ENCODE measurements at regions not wholly inside any gene's neighbourhood (a gene's known extent, or its start where the extent isn't known, plus 50 kb on each side); places are given as distances from the start of the nearest gene placed in this dataset.

GRCh38 chr1:245094092-245094491 lies 60.7 kb upstream of the KIF26B start:
- no peak overlapping the region for H3K27ac Mint-ChIP-seq
- peaks cover 13% of the 10 kb centered on the region for H3K27me3 Mint-ChIP-seq
- no peak for DNase-seq (ENCODE audit: low spot score, unreplicated experiment)
- H3K9me3 Mint-ChIP-seq (ENCODE audit: low read depth): no peaks in the 10 kb centered on the region
- peaks cover 3% of the 10 kb centered on the region for H3K36me3 Mint-ChIP-seq (ENCODE audit: insufficient read depth)
- H3K4me1 Mint-ChIP-seq (ENCODE audit: low read depth): peaks cover 12% of the 10 kb centered on the region
- TF ChIP-seq CTCF (IDR thresholded peaks at IDR 0.05; ENCODE audit: unreplicated experiment): no peak
- H3K4me3 Mint-ChIP-seq (ENCODE audit: low read depth): no peak overlapping the region

- Mint-ChIP-seq H3K27me3 (peaks cover 13% of the 10 kb centered on the region), H3K36me3 (ENCODE audit: insufficient read depth) (no peaks in the 10 kb centered on the region), H3K4me3 (ENCODE audit: low read depth) (no peak overlapping the region), H3K27ac (no peak overlapping the region), H3K4me1 (ENCODE audit: low read depth) (peaks cover 12% of the 10 kb centered on the region), H3K9me3 (ENCODE audit: low read depth) (no peaks in the 10 kb centered on the region)
- no peak for DNase-seq (ENCODE audit: low spot score, unreplicated experiment)
- TF ChIP-seq CTCF (IDR thresholded peaks at IDR 0.05; ENCODE audit: unreplicated experiment): no peak
Measured at GRCh38 chr1:245092638-245092976, 62.2 kb upstream of the KIF26B start.

- peaks cover 12% of the 10 kb centered on the region for H3K4me1 Mint-ChIP-seq (ENCODE audit: low read depth)
- H3K27me3 Mint-ChIP-seq: peaks cover 13% of the 10 kb centered on the region
- H3K36me3 Mint-ChIP-seq (ENCODE audit: insufficient read depth): peaks cover under 1% of the 10 kb centered on the region
- H3K4me3 Mint-ChIP-seq (ENCODE audit: low read depth): no peak overlapping the region
- DNase-seq (ENCODE audit: low spot score, unreplicated experiment): no peak
- no peak for TF ChIP-seq CTCF (IDR thresholded peaks at IDR 0.05; ENCODE audit: unreplicated experiment)
- H3K27ac Mint-ChIP-seq: no peak overlapping the region
- no peaks in the 10 kb centered on the region for H3K9me3 Mint-ChIP-seq (ENCODE audit: low read depth)
Measured at GRCh38 chr1:245091818-245092637, 62.8 kb upstream of the KIF26B start.

GRCh38 chr1:245091171-245091621 lies 63.6 kb upstream of the KIF26B start:
- Mint-ChIP-seq H3K36me3 (ENCODE audit: insufficient read depth) (peaks cover 3% of the 10 kb centered on the region), H3K9me3 (ENCODE audit: low read depth) (no peaks in the 10 kb centered on the region), H3K4me1 (ENCODE audit: low read depth) (peaks cover 12% of the 10 kb centered on the region), H3K4me3 (ENCODE audit: low read depth) (no peak overlapping the region), H3K27me3 (peaks cover 13% of the 10 kb centered on the region), H3K27ac (no peak overlapping the region)
- no peak for TF ChIP-seq CTCF (IDR thresholded peaks at IDR 0.05; ENCODE audit: unreplicated experiment)
- DNase-seq (ENCODE audit: low spot score, unreplicated experiment): no peak

- H3K27me3 Mint-ChIP-seq: peaks cover 13% of the 10 kb centered on the region
- H3K27ac Mint-ChIP-seq: no peak overlapping the region
- peaks cover 12% of the 10 kb centered on the region for H3K4me1 Mint-ChIP-seq (ENCODE audit: low read depth)
- H3K9me3 Mint-ChIP-seq (ENCODE audit: low read depth): no peaks in the 10 kb centered on the region
- TF ChIP-seq CTCF (IDR thresholded peaks at IDR 0.05; ENCODE audit: unreplicated experiment): no peak
- DNase-seq (ENCODE audit: low spot score, unreplicated experiment): no peak
- peaks cover 3% of the 10 kb centered on the region for H3K36me3 Mint-ChIP-seq (ENCODE audit: insufficient read depth)
- H3K4me3 Mint-ChIP-seq (ENCODE audit: low read depth): no peak overlapping the region
Measured at GRCh38 chr1:245090491-245091090, 64.2 kb upstream of the KIF26B start.

Data from progenitor cell of endocrine pancreas (in vitro differentiated cells).